H1 (cell line): ENCODE measurements at regions not wholly inside any gene's neighbourhood (a gene's known extent, or its start where the extent isn't known, plus 50 kb on each side); places are given as distances from the start of the nearest gene placed in this dataset.

Experiments
- BCL11A ChIP-seq, 2 experiments: IDR thresholded peaks; one replicate each; pipeline ENCODE4 v1.6.1; 2011; ENCODE audit warnings: low read depth in 2 of 2, low read length in 2 of 2, mild to moderate bottlenecking in 2 of 2
- CHD2 ChIP-seq: IDR thresholded peaks from 2 replicates; pipeline ENCODE4 v1.6.1; 2012; ENCODE audit warnings: low read length, improper control_type of control experiment
- EP300 ChIP-seq, 2 experiments: IDR thresholded peaks; 1 replicate in 1 of 2; 2 replicates in 1 of 2; pipeline ENCODE4 v1.6.1; 2011 to 2012; ENCODE audit warnings: low read depth in 2 of 2, low read length in 2 of 2, mild to moderate bottlenecking in 2 of 2, borderline replicate concordance in 1 of 2, inconsistent platforms in 1 of 2, moderate library complexity in 1 of 2
- EZH2 ChIP-seq: fragments of 200-600 bp; sonication (generic); IDR thresholded peaks from 2 replicates; pipeline ENCODE4 v1.7.1; 2012; ENCODE audit warnings: low read depth, mild to moderate bottlenecking, moderate library complexity, low read length, inconsistent platforms; ENCODE audit not compliant: severe bottlenecking
- FOSL1 ChIP-seq: IDR thresholded peaks from 2 replicates; pipeline ENCODE4 v1.6.1; 2011; ENCODE audit warnings: mild to moderate bottlenecking, low read depth, low read length, moderate library complexity; ENCODE audit not compliant: insufficient read depth
- RXRA ChIP-seq: IDR thresholded peaks from 2 replicates; pipeline ENCODE4 v1.6.1; 2011; ENCODE audit warnings: low read depth, mild to moderate bottlenecking, low read length, moderate library complexity; ENCODE audit not compliant: insufficient read depth
- SIN3A ChIP-seq, 2 experiments: IDR thresholded peaks in 1 of 2; conservative IDR thresholded peaks in 1 of 2; 2 replicates each; pipeline ENCODE4 v1.6.1; 2011 to 2012; ENCODE audit warnings: low read length in 2 of 2, improper control_type of control experiment in 1 of 2, low read depth in 1 of 2, mild to moderate bottlenecking in 1 of 2

- TF ChIP-seq FOSL1 (no peak), CHD2 (no peak), RXRA (no peak), EP300 (IDR thresholded peaks at IDR 0.05; ENCODE audit: borderline replicate concordance in 1 of 2, low read depth in 2 of 2, low read length in 2 of 2) (no peak), EZH2 (no peak), BCL11A (IDR thresholded peaks at IDR 0.05; ENCODE audit: low read depth in 2 of 2, low read length in 2 of 2) (no peak), SIN3A (conservative IDR thresholded peaks at IDR 0.05 in 1 of 2, IDR thresholded peaks at IDR 0.05 in 1 of 2; ENCODE audit: low read depth in 1 of 2, low read length in 2 of 2) (no peak)
Observed at GRCh38 chr5:126139086-126139485, 284.1 kb upstream of the GRAMD2B start (continued).
